Activated naive CD4-positive, alpha-beta T cell treated with anti-CD3 and anti-CD28 coated beads, Interleukin-2, amount 50 U/mL, for 72 hours (primary cell): ENCODE measurements at regions not wholly inside any gene's neighbourhood (a gene's known extent, or its start where the extent isn't known, plus 50 kb on each side); places are given as distances from the start of the nearest gene placed in this dataset.
"Not testable (repeated sequence)": the region's sequence is repeated elsewhere in the genome, so short reads cannot be mapped to it uniquely, and the experiment has no call there.

Experiments
- ATAC-seq, 2 donors: fragments of 150-1000 bp; cut with Tn5 transposase; 2 replicates each; pipeline ENCODE4 v1.10.0; 2021; ENCODE audit warnings: mild to moderate bottlenecking in 2 of 2, moderate library complexity in 2 of 2
- DNase-seq, 2 donors: peaks; one replicate each; pipeline ENCODE4 v3.0.0; 2021 to 2022; ENCODE audit warnings: low spot score in 2 of 2
- H3K27ac Mint-ChIP-seq, 2 donors: one replicate each; pipeline ENCODE4 v1.8.0; 2022; ENCODE audit warnings: mild to moderate bottlenecking in 2 of 2, mixed read lengths in 2 of 2
- H3K36me3 Mint-ChIP-seq, 2 donors: one replicate each; pipeline ENCODE4 v1.8.0; 2022; ENCODE audit warnings: mixed read lengths in 2 of 2
- H3K9me3 Mint-ChIP-seq, 2 donors: one replicate each; pipeline ENCODE4 v1.8.0; 2022; ENCODE audit warnings: mixed read lengths in 2 of 2

DNA sequence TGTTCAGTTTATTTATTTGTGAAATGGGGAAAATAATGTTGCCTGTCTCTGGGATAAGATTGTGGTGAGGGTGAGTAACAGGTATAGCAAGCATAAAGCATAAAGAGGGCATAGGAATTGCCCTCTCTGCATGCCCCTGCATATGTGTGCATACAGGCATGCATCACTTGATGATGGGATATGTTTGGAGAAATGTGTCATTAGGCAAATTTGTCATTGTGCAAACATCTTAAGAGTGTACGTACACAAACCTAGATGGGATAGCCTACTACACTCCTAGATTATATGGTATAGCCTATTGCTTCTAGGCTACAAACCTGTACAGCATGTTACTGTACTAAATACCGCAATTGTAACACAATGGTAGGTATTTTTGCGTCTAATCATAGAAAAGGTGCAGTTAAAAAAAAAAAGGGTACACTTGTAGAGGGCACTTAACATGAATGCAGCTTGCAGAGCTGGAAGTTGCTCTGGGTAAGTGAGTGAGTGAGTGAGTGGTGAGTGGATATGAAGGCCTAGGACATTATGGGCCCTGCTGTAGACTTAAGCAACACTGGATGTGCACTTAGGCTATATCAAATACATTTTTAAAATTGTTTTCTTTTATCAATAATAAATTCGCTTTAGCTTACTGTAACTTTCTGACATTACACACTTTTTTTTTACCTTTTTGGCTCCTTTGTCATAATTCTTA, 386.5 kb upstream of the ANKRD30A start:
- peaks cover 0 to 3% of the 10 kb centered on the region in 2 donors for H3K9me3 Mint-ChIP-seq
- H3K36me3 Mint-ChIP-seq = no peaks in the 10 kb centered on the region
- ATAC-seq (no peak), DNase-seq (no peak)
- H3K27ac Mint-ChIP-seq = no peak overlapping the region

DNA sequence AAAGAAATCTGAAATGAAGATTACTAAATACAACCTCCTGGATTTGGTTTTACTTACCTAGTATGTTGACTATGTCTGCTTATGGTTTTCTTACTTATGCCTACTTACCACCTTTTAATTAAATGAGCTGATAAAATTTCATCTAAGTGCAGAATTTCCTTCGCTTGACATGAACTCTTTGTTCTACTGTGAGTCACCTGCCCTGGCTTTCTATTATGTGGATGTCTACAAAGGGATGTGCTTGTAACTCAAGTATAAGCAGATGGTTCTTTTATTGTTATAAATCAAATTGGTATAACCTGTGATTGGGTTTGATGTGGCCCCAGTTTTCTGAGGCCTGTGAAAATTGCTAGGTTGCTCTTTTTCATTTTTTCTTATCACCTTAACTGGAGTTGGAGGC, 389.1 kb upstream of the ANKRD30A start:
- Mint-ChIP-seq H3K36me3 (peaks cover 0 to 1% of the 10 kb centered on the region in 2 donors), H3K27ac (no peak overlapping the region), H3K9me3 (peaks cover 3 to 10% of the 10 kb centered on the region in 2 donors)
- ATAC-seq = no peak
- no peak for DNase-seq

DNA sequence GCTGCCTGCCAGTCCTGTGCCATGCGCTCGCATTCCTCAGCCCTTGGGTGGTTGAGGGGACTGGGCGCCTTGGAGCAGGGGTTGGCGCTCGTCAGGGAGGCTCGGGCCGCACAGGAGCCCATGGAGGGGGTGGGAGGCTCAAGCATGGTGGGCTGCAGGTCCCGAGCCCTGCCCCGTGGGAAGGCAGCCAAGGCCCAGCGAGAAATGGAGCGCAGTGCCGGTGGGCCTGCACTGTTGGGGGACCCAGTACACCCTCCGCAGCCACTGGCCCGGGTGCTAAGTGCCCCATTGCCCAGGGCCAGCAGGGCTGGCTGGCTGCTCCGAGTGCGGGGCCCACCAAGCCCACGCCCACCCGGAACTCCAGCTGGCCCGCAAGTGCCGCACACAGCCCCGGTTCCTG, 390.8 kb upstream of the ANKRD30A start:
- not testable (repeated sequence) for H3K27ac Mint-ChIP-seq, H3K36me3 Mint-ChIP-seq, ATAC-seq, DNase-seq
- H3K9me3 Mint-ChIP-seq = peaks cover 8 to 15% of the 10 kb centered on the region in 2 donors

DNA sequence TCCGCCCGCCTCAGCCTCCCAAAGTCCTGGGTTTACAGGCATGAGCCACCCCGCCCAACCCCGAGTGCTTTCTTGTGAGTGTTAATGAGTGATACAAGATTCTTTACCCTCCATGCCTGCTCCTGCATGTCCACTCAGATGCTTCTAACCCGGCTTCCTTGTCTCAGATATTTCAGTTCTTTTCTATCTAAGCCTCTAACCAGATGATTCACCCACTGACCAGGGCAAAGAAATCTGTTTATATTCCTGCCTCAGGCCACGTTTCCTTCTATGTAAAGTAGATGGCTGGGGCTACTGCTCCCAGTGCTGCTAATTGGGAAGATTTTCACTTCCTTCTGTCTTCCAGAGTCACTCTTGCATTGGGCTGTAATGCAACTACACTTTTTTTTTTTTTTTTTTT, 395.1 kb upstream of the ANKRD30A start:
- DNase-seq (no peak), ATAC-seq (no peak)
- Mint-ChIP-seq H3K36me3 (peaks cover 0 to 4% of the 10 kb centered on the region in 2 donors), H3K9me3 (peaks cover 8 to 15% of the 10 kb centered on the region in 2 donors), H3K27ac (no peak overlapping the region)

DNA sequence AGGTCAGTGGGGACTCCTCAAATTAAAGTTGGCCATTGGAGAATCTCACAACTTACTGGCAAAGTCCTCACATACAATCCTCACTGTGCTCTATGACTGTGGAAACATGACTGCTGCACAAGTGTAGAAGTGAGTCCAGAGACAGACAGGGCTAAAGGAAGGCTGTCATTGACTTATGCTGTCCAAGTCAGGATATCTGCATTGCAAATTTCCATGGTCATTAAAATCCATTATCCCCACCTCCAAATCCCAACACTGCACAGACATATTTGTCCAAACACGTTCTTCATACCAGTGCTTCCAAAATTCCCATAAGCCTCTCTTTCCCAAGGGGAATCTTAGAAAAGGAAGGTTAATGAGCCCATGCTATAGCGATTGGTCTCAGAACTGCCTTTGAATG, 396.8 kb upstream of the ANKRD30A start:
- Mint-ChIP-seq H3K36me3 (peaks cover 0 to 4% of the 10 kb centered on the region in 2 donors), H3K9me3 (peaks cover 8 to 12% of the 10 kb centered on the region in 2 donors), H3K27ac (no peak overlapping the region)
- DNase-seq = no peak
- ATAC-seq = no peak

DNA sequence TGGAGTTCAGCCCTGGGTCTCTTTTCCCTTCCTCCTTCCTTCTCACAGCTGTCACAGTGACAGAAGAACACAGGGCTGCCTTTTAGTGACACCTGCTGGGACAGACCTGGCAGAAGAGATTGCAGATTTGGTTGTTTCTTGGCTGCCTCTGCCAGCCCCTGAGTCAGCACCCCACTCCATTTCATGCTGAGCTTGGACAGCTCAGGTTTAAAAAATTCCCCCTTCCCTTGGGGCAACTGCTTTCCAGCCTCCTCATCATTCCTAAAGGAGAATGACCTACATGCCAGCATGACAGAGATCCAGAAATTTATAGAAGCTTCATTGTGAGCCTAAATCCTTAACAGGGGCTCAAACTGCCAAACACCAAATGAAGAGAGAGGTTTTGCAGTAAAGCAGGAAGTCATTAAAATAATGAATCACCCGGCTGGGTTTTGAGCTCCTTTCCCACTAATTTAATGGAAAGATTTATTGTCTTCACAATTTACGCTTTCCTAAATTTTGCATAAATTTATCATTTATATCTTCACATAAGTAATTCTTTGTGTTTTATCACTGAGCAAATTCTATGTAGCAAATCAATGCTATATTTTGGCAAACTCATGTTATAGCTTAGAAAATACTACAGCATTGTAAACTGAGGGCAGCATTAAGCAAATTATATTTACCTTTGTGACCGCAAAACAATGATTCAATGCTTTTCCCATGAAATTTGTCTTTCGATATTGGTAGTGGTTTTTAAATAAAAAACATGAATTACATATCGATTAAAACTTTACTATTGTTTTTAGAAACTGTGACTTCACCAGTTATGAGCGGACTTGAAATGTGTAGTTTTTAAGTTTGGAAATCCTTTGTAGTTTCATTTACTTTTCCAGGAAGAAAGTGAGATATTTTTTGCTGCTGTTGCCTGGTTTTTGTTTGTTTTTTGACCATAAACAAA, 399.5 kb upstream of the ANKRD30A start:
- H3K27ac Mint-ChIP-seq = no peak overlapping the region
- H3K36me3 Mint-ChIP-seq = no peaks in the 10 kb centered on the region
- DNase-seq = no peak
- peaks cover 3 to 5% of the 10 kb centered on the region in 2 donors for H3K9me3 Mint-ChIP-seq
- ATAC-seq = no peak

DNA sequence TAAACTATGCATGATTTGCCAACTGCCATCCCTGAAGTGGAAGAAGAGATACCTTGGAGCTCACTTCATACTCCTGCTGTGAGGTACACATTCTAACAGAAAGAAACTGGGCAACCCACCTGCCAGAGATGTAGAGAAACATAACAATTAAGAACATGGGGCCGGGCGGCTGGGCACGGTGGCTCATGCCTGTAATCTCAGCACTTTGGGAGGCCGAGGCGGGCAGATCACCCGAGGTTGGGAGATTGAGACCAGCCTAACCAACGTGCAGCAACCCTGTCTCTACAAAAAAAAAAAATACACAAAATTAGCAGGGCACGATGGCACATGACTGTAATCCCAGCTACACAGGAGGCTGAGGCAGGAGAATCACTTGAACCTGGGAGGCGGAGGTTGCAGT, 402.6 kb upstream of the ANKRD30A start:
- Mint-ChIP-seq H3K27ac (no peak overlapping the region), H3K9me3 (peaks cover 5 to 10% of the 10 kb centered on the region in 2 donors), H3K36me3 (no peaks in the 10 kb centered on the region)
- ATAC-seq (no peak), DNase-seq (no peak)

DNA sequence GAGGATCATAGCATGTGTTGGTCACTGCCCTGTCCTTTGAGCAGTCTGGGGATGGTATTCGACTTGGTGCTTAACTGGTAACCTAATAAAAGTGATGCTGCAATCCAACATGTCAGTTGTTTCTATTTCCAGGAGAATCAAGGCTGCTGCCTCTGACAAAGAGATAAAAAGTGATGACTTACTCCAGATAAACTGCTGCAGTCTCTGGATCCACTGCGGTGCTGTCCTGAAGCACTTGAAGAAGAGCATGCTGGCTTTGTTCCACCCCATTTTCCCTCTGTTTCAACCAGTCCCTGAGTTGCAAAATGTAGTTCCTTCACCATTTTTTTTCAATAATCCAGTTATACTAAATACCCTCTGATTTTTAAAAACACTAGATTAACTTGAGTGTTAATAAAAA, 403.5 kb upstream of the ANKRD30A start:
- DNase-seq (no peak), ATAC-seq (no peak)
- peaks cover 8 to 13% of the 10 kb centered on the region in 2 donors for H3K9me3 Mint-ChIP-seq
- H3K27ac Mint-ChIP-seq = no peak overlapping the region
- H3K36me3 Mint-ChIP-seq = no peaks in the 10 kb centered on the region

DNA sequence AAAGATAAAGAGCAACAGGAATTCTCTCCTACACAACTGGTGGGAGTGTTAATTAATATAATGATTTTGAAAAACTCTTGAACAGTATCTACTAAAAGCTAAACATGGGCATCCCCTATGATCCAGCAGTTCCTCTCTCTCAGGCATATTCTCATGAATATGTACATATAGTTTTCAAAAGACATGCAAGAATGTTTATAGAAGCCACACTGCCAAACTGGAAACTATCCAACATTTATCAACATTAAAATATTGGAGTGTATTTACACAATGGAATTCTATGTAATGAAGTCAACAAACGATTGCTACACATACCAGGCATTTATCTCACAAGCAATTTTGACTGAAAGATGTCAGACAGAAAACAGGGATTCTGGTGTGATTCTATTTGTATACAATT, 404.5 kb upstream of the ANKRD30A start:
- ATAC-seq = no peak
- no peak overlapping the region for H3K27ac Mint-ChIP-seq

DNA sequence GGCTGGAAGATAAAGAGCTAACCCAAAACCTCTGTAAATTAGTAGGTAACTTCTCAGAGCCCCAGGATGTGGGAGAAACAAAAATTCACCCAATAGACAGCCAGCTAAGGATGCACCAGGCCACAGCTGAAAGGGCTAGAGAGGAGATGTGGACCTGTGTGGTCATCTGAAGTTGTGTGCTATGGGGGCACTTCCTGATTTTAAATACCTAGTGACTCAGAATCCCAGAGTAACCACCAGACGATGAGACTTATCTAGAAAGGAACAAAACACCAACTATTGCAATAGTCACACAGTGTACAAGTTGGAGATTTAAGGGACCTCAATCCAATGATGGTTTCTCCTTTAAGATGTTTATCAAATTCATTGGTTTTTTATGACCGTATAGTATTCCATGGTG, 408.3 kb upstream of the ANKRD30A start:
- Mint-ChIP-seq H3K36me3 (no peaks in the 10 kb centered on the region), H3K9me3 (peaks cover 24 to 27% of the 10 kb centered on the region in 2 donors), H3K27ac (no peak overlapping the region)
- DNase-seq (no peak), ATAC-seq (no peak)

More for the DNA sequence above, 404.5 kb upstream of the ANKRD30A start:
- DNase-seq = no peak
- no peaks in the 10 kb centered on the region for H3K36me3 Mint-ChIP-seq
- H3K9me3 Mint-ChIP-seq = peaks cover 11 to 22% of the 10 kb centered on the region in 2 donors

DNA sequence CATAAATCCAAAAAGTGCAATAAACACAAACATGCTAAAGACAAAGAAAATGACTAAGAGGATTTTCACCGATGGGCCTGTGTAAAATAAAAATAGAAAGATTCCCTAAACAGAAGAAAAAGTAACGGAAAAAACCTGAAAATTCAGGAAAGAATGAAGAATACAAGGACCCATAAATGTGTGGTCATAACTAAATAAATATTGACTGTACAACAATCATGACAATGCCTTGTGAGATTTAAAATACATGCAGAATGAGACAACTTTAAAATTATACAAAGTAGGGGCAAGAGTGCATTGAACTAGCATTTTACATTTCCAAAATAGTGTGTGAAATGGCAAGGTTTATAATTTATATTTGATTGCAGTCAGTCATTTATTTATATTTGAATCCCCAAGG, 409.1 kb upstream of the ANKRD30A start:
- no peak for DNase-seq
- H3K27ac Mint-ChIP-seq = no peak overlapping the region
- H3K36me3 Mint-ChIP-seq = no peaks in the 10 kb centered on the region
- no peak for ATAC-seq
- peaks cover 23 to 24% of the 10 kb centered on the region in 2 donors for H3K9me3 Mint-ChIP-seq

DNA sequence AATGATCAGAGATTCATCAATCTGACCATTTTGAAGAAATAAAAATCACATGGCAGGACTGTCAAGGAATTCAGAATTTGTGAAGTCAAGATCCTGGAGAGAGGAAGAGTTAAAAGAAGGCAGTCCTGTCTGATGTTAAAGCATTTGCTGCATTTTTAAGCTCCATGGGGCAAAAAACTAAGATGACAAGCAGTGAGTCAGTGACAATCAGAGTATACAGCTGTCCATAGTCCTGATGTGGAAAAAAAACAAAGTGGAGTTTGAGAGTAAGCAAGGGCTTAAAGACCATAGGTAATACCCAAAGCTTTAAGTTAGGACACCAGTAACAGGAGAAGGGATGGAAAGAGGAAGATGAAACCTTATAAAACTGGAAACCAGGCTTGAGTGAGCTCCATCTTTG, 412.7 kb upstream of the ANKRD30A start:
- ATAC-seq = no peak
- H3K27ac Mint-ChIP-seq = no peak overlapping the region
- no peak for DNase-seq
- no peaks in the 10 kb centered on the region for H3K36me3 Mint-ChIP-seq
- H3K9me3 Mint-ChIP-seq = peaks cover 18 to 19% of the 10 kb centered on the region in 2 donors

DNA sequence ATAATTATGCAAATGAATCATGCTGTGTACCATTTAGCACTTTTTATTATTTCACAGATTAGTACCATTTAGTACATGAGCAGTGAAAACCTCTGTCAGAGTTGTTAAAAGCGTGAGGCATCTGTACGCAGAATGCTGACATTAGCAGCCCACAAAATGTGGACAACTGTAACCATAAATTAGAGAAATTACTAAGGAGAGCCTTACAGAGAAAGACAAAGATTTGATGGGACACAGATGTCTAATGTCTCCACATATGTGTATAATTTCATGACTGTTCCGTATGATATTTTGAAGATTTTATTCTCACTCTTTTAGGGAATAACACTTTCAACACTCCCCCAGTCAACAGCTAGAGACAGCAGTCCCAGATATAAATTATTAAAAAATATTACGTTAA, 414.0 kb upstream of the ANKRD30A start:
- ATAC-seq (no peak), DNase-seq (no peak)
- Mint-ChIP-seq H3K27ac (no peak overlapping the region), H3K36me3 (no peaks in the 10 kb centered on the region), H3K9me3 (peaks cover 10 to 15% of the 10 kb centered on the region in 2 donors)

DNA sequence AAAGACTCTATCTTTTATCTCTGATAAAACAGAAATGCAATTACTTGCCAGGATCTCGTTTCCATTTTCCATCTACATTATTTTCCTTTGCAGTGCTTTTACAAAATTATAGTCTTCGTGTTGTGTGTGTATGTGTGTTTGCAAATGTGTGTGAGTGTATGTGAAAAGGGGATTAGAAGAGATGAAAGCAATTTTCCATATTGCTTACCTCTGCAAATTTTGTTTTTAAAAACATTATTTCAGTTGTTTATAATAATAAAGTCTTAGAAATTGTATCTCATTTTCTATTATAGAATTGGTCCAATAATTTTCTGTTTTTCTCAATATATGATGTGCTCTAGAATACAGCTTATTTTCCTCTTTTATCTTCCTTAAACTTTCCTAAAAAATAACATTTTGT, 421.3 kb upstream of the ANKRD30A start:
- H3K27ac Mint-ChIP-seq = no peak overlapping the region
- H3K36me3 Mint-ChIP-seq = no peaks in the 10 kb centered on the region
- peaks cover 4 to 7% of the 10 kb centered on the region in 2 donors for H3K9me3 Mint-ChIP-seq
- DNase-seq (no peak), ATAC-seq (no peak)

DNA sequence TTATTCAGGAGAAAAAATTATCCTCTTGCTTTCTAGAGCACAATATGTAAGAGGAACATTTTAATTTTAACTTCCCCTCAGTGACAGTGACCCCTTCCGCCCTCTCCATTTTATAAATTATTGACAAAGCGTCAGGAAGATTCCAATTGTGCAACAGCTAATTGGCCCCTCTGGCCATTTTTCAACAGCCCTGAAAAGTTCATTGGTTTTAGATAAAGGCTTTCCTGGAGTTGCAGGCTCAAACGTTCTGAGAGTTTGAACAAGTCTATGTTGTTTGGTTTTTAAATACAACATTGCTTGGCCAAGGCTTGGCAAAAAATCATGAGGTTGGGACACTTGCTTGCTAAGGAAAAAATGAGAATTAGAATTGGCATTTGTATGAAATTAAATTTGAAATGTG, 422.2 kb upstream of the ANKRD30A start:
- no peak for DNase-seq
- ATAC-seq = no peak
- Mint-ChIP-seq H3K27ac (no peak overlapping the region), H3K9me3 (peaks cover 4 to 7% of the 10 kb centered on the region in 2 donors), H3K36me3 (no peaks in the 10 kb centered on the region)

DNA sequence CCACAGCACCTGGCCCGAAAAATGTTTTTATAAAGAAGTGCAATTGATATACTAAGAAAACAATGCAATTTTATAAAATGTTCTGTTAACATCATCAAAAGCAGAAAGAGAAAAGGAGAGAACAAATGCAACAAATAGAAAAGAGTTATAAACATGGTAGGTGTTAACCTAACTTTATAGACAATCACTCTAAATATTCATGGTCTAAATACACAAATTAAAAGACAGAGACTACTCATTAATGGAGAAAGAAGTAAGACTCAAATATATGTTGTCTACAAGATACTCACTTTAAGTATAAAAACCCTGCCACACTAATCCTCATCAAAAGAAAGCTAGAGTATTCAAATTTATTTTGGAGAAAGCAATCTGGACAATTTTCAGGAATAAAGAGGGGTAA, 425.3 kb upstream of the ANKRD30A start:
- Mint-ChIP-seq H3K36me3 (no peaks in the 10 kb centered on the region), H3K9me3 (peaks cover 4 to 7% of the 10 kb centered on the region in 2 donors), H3K27ac (no peak overlapping the region)
- DNase-seq (no peak), ATAC-seq (no peak)

DNA sequence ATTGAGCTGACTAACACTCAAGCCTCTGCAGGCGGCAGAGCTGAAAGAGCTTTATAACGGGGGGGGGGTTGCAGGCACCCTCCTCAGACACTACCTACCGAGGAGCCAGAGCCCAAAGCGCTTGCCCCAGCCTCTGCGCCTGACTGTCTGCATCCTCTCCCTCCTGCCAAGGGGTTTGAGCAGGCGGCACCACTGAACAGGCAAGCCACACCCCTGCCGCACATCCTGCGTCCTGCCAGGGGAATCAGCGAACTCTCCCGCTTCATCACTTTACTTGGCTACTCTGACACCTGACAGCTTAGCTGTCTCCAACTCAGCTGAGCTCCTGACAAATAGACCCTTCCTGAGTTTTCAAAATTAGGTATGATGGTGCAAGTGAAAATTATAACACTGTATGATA, 432.6 kb upstream of the ANKRD30A start:
- Mint-ChIP-seq H3K36me3 (no peaks in the 10 kb centered on the region), H3K27ac (no peak overlapping the region), H3K9me3 (peaks cover 6 to 12% of the 10 kb centered on the region in 2 donors)
- DNase-seq (no peak), ATAC-seq (no peak)
